ENCODE measurements at regions not wholly inside any gene's neighbourhood (a gene's known extent, or its start where the extent isn't known, plus 50 kb on each side); places are given as distances from the start of the nearest gene placed in this dataset.

GRCh38 chr6:18962361-18962905 is 575.3 kb downstream of the RNF144B start:
- TF ChIP-seq CTCF (conservative IDR thresholded peaks at IDR 0.05) (no peak), EZH2 (IDR thresholded peaks at IDR 0.05; ENCODE audit: low read depth) (no peak)

Data from PC-9 (cell line).